ENCODE measurements at regions not wholly inside any gene's neighbourhood (a gene's known extent, or its start where the extent isn't known, plus 50 kb on each side); places are given as distances from the start of the nearest gene placed in this dataset.

DNA sequence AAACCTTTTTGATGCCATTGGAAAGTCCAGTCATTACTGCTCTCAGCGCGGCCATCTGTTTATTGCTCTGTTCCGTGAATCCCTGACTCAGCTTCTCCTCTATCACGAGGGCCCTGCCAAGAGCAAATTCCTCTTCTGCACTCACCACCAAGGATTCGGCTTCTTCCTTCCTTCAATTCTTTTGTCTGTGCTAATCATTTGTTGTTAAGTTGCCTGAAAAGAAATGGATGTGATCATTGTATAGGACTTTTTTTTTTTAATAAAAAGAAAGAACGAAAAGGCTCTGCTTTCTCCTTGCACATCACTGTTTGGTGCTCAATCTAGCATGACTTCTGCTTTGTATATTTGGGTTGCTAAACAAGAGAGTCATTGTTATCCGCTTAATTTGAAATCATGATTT, 128.7 kb upstream of the PIK3R1 start:
- dilution Hi-C loops (cut with MboI; ENCODE audit: extremely low pct_ligation_motif_present, low sequenced_read_pairs) (no loop called here), intact Hi-C loops (cut with micrococcal nuclease) (no loop called here)
- Histone ChIP-seq H3K9me1 (replicated peaks; ENCODE audit: control insufficient read depth, extremely low read depth, insufficient read depth, low read length) (no peaks in the 10 kb centered on the region), H3K27ac (ENCODE audit: insufficient read depth, low read depth, low read length) (no peak overlapping the region), H3K4me1 (ENCODE audit: control insufficient read depth, extremely low read depth, insufficient read depth, low read length) (peaks cover 10% of the 10 kb centered on the region), H2AFZ (ENCODE audit: low read depth, low read length) (no peak overlapping the region), H3K9me3 (replicated peaks; ENCODE audit: control insufficient read depth, insufficient read depth, low read length) (no peaks in the 10 kb centered on the region), H3K9ac (replicated peaks; ENCODE audit: extremely low read depth, insufficient read depth, low read length) (no peak overlapping the region), H3K27me3 (ENCODE audit: control insufficient read depth in 2 of 2, insufficient read depth in 2 of 2, low read length in 2 of 2) (no peaks in the 10 kb centered on the region), H4K20me1 (replicated peaks; ENCODE audit: control insufficient read depth, extremely low read depth, insufficient read depth, low read length) (no peaks in the 10 kb centered on the region), H3K79me2 (ENCODE audit: control insufficient read depth, insufficient read depth, low read length) (no peaks in the 10 kb centered on the region), H3K4me2 (ENCODE audit: insufficient read depth, low read length) (peak overlapping the region; percentile 10), H3K36me3 (ENCODE audit: control insufficient read depth in 2 of 2, extremely low read depth in 1 of 2, insufficient read depth in 2 of 2, low read length in 2 of 2) (no peaks in the 10 kb centered on the region), H3K4me3 (replicated peaks in 1 of 3; ENCODE audit: insufficient read depth in 1 of 3, low read depth in 1 of 3, low read length in 3 of 3) (no peak overlapping the region)
- BruUV-seq (replicated peaks) = no TSS peak
- FAIRE-seq = peak; percentile 53
- POLR2A ChIA-PET = no interaction called here
- peak; percentile 81 for DNase-seq (ENCODE audit: low read depth, low spot score)
- TF ChIP-seq, protein P1, sequence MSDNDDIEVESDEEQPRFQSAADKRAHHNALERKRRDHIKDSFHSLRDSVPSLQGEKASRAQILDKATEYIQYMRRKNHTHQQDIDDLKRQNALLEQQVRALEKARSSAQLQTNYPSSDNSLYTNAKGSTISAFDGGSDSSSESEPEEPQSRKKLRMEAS (IDR thresholded peaks at IDR 0.05; ENCODE audit: insufficient read depth, insufficient read length) = no peak
- TF ChIP-seq MYC (IDR thresholded peaks at IDR 0.05; ENCODE audit: low read depth, low read length) (no peak), FOS (IDR thresholded peaks at IDR 0.05; ENCODE audit: borderline replicate concordance, insufficient read depth, low read length) (peak; percentile 17), EZH2 (IDR thresholded peaks at IDR 0.05; ENCODE audit: borderline replicate concordance, low read depth, low read length, severe bottlenecking) (no peak)
- CTCF ChIA-PET = interaction anchor here (0.6 to 1.4 kb wide), 4 partner anchors 14 to 128 kb away, joined by 3 to 4 read pairs (median 4); partner anchors contain the start of gene PIK3R1

DNA sequence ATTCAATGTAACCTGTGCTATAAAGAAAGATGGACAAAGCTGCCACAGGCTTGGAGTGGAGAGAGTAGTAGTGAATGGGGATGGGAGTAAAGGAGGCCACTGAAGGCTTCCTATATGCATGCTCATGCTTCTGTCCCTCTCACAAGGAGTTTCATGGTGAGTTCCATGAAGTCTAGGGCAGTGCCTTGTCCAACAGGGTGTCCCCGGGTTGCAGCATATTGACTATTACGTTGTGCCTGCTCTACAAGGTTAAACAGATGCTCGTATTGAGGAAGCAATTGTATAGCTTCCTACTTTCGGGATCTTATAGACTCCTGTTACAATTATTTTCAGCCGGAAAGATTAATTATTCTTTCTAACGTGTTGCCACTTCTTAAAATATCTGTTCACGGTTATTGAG, 129.1 kb upstream of the PIK3R1 start:
- ChIA-PET CTCF (interaction anchor here (1.0 to 1.4 kb wide), 3 partner anchors 14 to 129 kb away, joined by 3 to 4 read pairs (median 4); partner anchors contain the start of gene PIK3R1), POLR2A (no interaction called here)
- DNase-seq (ENCODE audit: low read depth, low spot score) (peak; percentile 10), FAIRE-seq (no peak)
- H3K9me1 ChIP-seq (replicated peaks; ENCODE audit: control insufficient read depth, extremely low read depth, insufficient read depth, low read length) = no peaks in the 10 kb centered on the region
- TF ChIP-seq EZH2 (IDR thresholded peaks at IDR 0.05; ENCODE audit: borderline replicate concordance, low read depth, low read length, severe bottlenecking) (no peak), POLR2AphosphoS5 (IDR thresholded peaks at IDR 0.05; ENCODE audit: insufficient read depth, low read depth, low read length) (no peak), GATA2 (IDR thresholded peaks at IDR 0.05; ENCODE audit: insufficient read depth, insufficient read length, low read depth, low read length) (no peak), CTCF (IDR thresholded peaks at IDR 0.05; ENCODE audit: extremely low read depth in 1 of 2, insufficient read depth in 1 of 2, low read depth in 1 of 2, low read length in 2 of 2) (no peak), FOS (IDR thresholded peaks at IDR 0.05; ENCODE audit: borderline replicate concordance, insufficient read depth, low read length) (no peak), POLR2A (IDR thresholded peaks at IDR 0.05; ENCODE audit: low read depth, low read length) (no peak), MYC (IDR thresholded peaks at IDR 0.05; ENCODE audit: low read depth, low read length) (no peak), JUN (IDR thresholded peaks at IDR 0.05; ENCODE audit: borderline replicate concordance, insufficient read depth, insufficient read length, low read depth) (no peak)
- TF ChIP-seq, protein P1 (IDR thresholded peaks at IDR 0.05; ENCODE audit: insufficient read depth, insufficient read length) = no peak
- no peaks in the 10 kb centered on the region for H3K79me2 ChIP-seq (ENCODE audit: control insufficient read depth, insufficient read depth, low read length)
- no peak overlapping the region for H3K4me3 ChIP-seq (replicated peaks in 1 of 3; ENCODE audit: insufficient read depth in 1 of 3, low read depth in 1 of 3, low read length in 3 of 3)
- peak overlapping the region; percentile 10 for H3K4me2 ChIP-seq (ENCODE audit: insufficient read depth, low read length)
- no peaks in the 10 kb centered on the region for H4K20me1 ChIP-seq (replicated peaks; ENCODE audit: control insufficient read depth, extremely low read depth, insufficient read depth, low read length)
- H3K9me3 ChIP-seq (replicated peaks; ENCODE audit: control insufficient read depth, insufficient read depth, low read length) = no peaks in the 10 kb centered on the region
- no TSS peak for BruUV-seq (replicated peaks)
- peaks cover 10% of the 10 kb centered on the region for H3K4me1 ChIP-seq (ENCODE audit: control insufficient read depth, extremely low read depth, insufficient read depth, low read length)
- dilution Hi-C loops (cut with MboI; ENCODE audit: extremely low pct_ligation_motif_present, low sequenced_read_pairs) (no loop called here), intact Hi-C loops (cut with micrococcal nuclease) (no loop called here)
- H3K27ac ChIP-seq (ENCODE audit: insufficient read depth, low read depth, low read length) = no peak overlapping the region
- H3K36me3 ChIP-seq (ENCODE audit: control insufficient read depth in 2 of 2, extremely low read depth in 1 of 2, insufficient read depth in 2 of 2, low read length in 2 of 2) = no peaks in the 10 kb centered on the region
- H3K27me3 ChIP-seq (ENCODE audit: control insufficient read depth in 2 of 2, insufficient read depth in 2 of 2, low read length in 2 of 2) = no peaks in the 10 kb centered on the region
- no peak overlapping the region for H3K9ac ChIP-seq (replicated peaks; ENCODE audit: extremely low read depth, insufficient read depth, low read length)
- H2AFZ ChIP-seq (ENCODE audit: low read depth, low read length) = no peak overlapping the region

Data from endothelial cell of umbilical vein (primary cell).